Breast epithelium (tissue), 4 donors: ENCODE measurements at regions not wholly inside any gene's neighbourhood (a gene's known extent, or its start where the extent isn't known, plus 50 kb on each side); places are given as distances from the start of the nearest gene placed in this dataset.

Experiments used
- DNase-seq, 2 donors: peaks; one replicate each; pipeline ENCODE4 v3.0.0-alpha.2; 2019; ENCODE audit warnings: low spot score in 2 of 2
- H3K27ac ChIP-seq, 2 donors: fragments of 200-600 bp; sonication (generic) in 1 of 2; one replicate each; pipeline ENCODE4 v1.5.1; 2016 to 2019; ENCODE audit warnings: mild to moderate bottlenecking in 1 of 2
- H3K27me3 ChIP-seq, 2 donors: fragments of 200-600 bp; sonication (generic) in 1 of 2; one replicate each; pipeline versions ENCODE4 v1.5.1 to v1.6.0; 2017 to 2019; ENCODE audit warnings: control low read depth in 1 of 2, mild to moderate bottlenecking in 1 of 2
- H3K36me3 ChIP-seq: fragments of 200-600 bp; one replicate; pipeline ENCODE4 v1.5.1; 2019
- H3K4me1 ChIP-seq, 2 donors: fragments of 200-600 bp; sonication (generic); one replicate each; pipeline ENCODE4 v1.5.1; 2016 to 2019; ENCODE audit warnings: control low read depth in 1 of 2
- H3K4me3 ChIP-seq, 3 donors: fragments of 200-600 bp; sonication (generic); 1 replicate in 2 of 3; 2 replicates in 1 of 3; pipeline ENCODE4 v1.5.1; 2016 to 2019; ENCODE audit warnings: mild to moderate bottlenecking in 3 of 3, moderate library complexity in 2 of 3
- H3K9me3 ChIP-seq, 2 donors: fragments of 200-600 bp; sonication (generic) in 1 of 2; one replicate each; pipeline ENCODE4 v1.5.1; 2016 to 2019; ENCODE audit warnings: control low read depth in 1 of 2
- POLR2A ChIP-seq: fragments of 450-650 bp; IDR thresholded peaks from one replicate; pipeline ENCODE4 v1.6.1; 2016; ENCODE audit warnings: antibody characterized with exemption, mild to moderate bottlenecking, moderate library complexity
- POLR2AphosphoS5 ChIP-seq, 3 donors: sonication (generic); formaldehyde crosslinking; IDR thresholded peaks; one replicate each; pipeline ENCODE4 v1.6.1; 2017; ENCODE audit warnings: antibody characterized with exemption in 3 of 3
- intact Hi-C: fragments of 100-400 bp; cut with DNase I; formaldehyde crosslinking; loops from one replicate; pipeline ENCODE4 v1.15.1; 2023; ENCODE audit warnings: low total_unique reads
- TF ChIP-seq, protein P1 (sequence below), 3 donors: fragments of 450-650 bp; IDR thresholded peaks; one replicate each; pipeline ENCODE4 v1.5.1; 2016 to 2017; ENCODE audit warnings: antibody characterized with exemption in 3 of 3, mild to moderate bottlenecking in 3 of 3, moderate library complexity in 3 of 3

DNA sequence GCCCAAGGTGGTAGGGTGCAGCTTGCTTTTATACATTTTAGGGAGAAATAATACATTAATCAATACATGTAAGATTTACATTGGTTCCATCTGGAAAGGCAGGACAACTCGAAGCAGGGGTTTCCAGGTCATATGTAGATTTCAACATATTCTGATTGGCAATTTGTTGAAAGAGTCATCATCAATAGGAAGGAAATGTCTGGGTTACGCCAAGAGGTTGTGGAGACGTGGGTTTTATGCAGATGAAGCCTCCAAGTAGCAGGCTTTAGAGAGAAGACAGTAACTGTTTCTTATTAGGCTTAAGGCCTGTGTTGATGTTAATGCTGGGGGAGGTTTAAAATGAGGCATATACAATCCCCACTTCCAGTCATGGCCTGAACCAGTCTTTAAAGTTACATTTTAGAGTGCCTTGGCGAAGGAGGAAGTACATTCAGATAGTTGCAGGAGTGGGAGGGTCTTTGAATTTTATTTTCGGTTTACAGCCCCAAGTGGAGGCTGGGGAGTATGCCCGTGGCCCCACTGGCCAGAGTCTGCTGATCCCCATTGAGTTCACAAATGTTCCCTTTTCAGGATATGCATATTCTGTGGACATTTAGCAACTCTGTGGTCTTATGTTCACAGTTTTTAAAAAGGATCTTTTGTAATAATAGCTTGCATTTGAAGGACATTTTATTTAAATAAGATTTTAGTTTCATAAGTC lies 166.0 kb upstream of the GDF10 start:
- Histone ChIP-seq H3K4me3 (no peak overlapping the region), H3K36me3 (no peaks in the 10 kb centered on the region), H3K9me3 (no peaks in the 10 kb centered on the region), H3K4me1 (no peaks in the 10 kb centered on the region), H3K27ac (no peak overlapping the region), H3K27me3 (no peaks in the 10 kb centered on the region)
- intact Hi-C loops: no loop called here
- TF ChIP-seq, protein P1, sequence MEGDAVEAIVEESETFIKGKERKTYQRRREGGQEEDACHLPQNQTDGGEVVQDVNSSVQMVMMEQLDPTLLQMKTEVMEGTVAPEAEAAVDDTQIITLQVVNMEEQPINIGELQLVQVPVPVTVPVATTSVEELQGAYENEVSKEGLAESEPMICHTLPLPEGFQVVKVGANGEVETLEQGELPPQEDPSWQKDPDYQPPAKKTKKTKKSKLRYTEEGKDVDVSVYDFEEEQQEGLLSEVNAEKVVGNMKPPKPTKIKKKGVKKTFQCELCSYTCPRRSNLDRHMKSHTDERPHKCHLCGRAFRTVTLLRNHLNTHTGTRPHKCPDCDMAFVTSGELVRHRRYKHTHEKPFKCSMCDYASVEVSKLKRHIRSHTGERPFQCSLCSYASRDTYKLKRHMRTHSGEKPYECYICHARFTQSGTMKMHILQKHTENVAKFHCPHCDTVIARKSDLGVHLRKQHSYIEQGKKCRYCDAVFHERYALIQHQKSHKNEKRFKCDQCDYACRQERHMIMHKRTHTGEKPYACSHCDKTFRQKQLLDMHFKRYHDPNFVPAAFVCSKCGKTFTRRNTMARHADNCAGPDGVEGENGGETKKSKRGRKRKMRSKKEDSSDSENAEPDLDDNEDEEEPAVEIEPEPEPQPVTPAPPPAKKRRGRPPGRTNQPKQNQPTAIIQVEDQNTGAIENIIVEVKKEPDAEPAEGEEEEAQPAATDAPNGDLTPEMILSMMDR (IDR thresholded peaks at IDR 0.05): no peak
- TF ChIP-seq POLR2A (no peak), POLR2AphosphoS5 (IDR thresholded peaks at IDR 0.05) (no peak)
- DNase-seq: no peak

DNA sequence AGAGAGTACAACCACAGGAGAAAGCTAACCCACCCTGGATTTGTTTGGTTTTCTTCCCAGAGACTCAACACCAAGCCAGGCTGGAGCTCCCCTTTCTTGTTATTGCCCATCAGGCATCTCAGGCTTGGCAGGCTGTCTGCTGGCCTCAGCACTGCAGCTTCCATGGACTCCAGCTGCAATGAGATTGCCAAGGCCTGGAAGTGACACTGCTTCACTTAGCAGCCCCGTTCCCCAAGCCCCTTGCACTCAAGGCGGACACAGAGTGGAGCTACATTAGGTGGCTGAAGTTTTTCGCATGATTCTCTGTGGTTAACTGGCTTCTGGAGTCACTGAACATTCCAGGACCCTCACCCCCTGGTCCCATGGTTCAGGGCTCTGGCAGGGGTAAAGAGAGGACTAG lies 163.1 kb upstream of the GDF10 start:
- H3K4me1 ChIP-seq: no peaks in the 10 kb centered on the region
- TF ChIP-seq POLR2A: no peak
- no peak for TF ChIP-seq POLR2AphosphoS5 (IDR thresholded peaks at IDR 0.05)
- TF ChIP-seq, protein P1 (IDR thresholded peaks at IDR 0.05): no peak
- intact Hi-C loops: no loop called here
- H3K36me3 ChIP-seq: no peaks in the 10 kb centered on the region
- DNase-seq: no peak
- no peaks in the 10 kb centered on the region for H3K9me3 ChIP-seq
- H3K27me3 ChIP-seq: no peaks in the 10 kb centered on the region
- H3K27ac ChIP-seq: no peak overlapping the region
- H3K4me3 ChIP-seq: no peak overlapping the region

DNA sequence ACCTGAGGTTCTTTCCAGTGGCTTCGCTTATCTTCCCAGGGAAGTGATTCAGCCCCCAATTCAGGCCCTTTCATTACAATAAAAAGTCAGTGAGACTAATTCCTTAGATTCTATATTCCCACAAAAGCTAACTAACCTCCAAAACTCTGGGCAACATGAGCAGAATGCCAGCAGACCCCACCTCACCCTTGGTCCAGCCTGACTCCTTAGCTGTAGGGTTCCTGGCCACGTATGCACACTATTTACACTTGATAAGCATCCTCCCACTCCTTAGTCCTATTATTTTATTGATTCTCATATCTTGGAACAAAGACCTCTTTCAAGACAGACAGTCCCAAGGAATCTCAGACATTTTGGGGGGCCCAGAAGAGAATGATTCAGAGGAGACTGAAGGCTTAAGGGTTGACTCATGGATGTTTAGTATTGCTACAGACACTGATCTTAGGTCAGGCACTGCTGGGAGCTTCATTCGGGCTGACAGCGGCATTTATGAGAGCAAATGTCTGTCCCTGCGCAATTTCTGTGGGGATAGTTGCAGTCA lies 162.6 kb upstream of the GDF10 start:
- TF ChIP-seq POLR2A: no peak
- no peak for TF ChIP-seq POLR2AphosphoS5 (IDR thresholded peaks at IDR 0.05)
- TF ChIP-seq, protein P1 (IDR thresholded peaks at IDR 0.05): no peak
- Histone ChIP-seq H3K4me1 (no peaks in the 10 kb centered on the region), H3K27ac (no peak overlapping the region), H3K4me3 (no peak overlapping the region), H3K36me3 (no peaks in the 10 kb centered on the region), H3K9me3 (no peaks in the 10 kb centered on the region), H3K27me3 (no peaks in the 10 kb centered on the region)
- intact Hi-C loops: no loop called here
- DNase-seq: no peak

DNA sequence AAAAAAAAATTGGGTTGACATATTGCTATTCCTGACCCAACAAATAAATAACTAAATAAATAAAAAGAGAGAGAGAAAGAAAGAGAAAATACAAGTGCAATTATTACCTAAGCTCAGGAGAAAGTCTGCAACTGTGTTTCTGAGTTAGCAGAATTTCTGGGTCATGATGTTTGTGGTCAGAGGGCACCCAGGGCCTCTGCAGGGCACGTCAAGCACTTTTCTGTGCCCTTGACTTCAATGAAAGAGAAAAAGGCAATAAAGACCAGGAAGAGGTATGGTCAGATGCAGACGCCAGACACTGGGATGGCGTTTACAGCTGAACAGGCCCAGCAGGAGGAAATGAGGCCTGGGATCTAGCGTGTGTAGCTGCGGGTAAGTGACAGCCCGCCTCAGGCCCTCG lies 160.9 kb upstream of the GDF10 start:
- H3K27ac ChIP-seq: no peak overlapping the region
- TF ChIP-seq POLR2A (no peak), POLR2AphosphoS5 (IDR thresholded peaks at IDR 0.05) (no peak)
- TF ChIP-seq, protein P1 (IDR thresholded peaks at IDR 0.05): no peak
- H3K36me3 ChIP-seq: no peaks in the 10 kb centered on the region
- no peaks in the 10 kb centered on the region for H3K9me3 ChIP-seq
- H3K27me3 ChIP-seq: no peaks in the 10 kb centered on the region
- no peaks in the 10 kb centered on the region for H3K4me1 ChIP-seq
- H3K4me3 ChIP-seq: no peak overlapping the region
- intact Hi-C loops: no loop called here
- DNase-seq: no peak

DNA sequence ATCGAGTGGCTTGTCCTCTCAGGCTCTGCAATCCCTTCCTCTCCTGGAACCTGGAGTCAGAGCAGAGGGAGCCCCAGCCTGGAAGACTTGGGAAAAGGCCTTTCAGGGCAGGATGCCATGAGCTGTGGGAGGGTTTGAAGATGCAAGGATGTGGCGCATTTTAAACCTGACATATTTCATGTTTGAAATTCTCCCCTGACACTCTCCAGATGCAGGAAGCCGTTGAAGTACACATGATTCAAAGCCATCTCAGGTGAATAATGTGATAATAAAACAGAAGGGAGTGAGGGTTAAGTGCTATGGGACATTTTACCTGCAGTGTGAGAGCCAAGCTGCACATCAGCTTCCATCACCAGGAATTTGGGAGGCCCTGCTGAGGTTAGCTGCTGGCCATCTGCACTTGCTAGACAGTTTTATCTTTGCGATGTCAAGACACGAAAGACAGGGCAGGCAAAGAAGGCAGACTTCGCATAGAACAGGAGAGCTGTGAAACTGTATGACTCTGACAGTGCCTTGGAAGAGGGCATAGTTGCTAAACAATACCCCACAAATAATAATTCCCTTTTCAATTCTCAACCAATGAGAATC lies 159.1 kb upstream of the GDF10 start:
- no peaks in the 10 kb centered on the region for H3K4me1 ChIP-seq
- H3K9me3 ChIP-seq: no peaks in the 10 kb centered on the region
- no peak overlapping the region for H3K27ac ChIP-seq
- no peak overlapping the region for H3K4me3 ChIP-seq
- no peaks in the 10 kb centered on the region for H3K36me3 ChIP-seq
- TF ChIP-seq POLR2AphosphoS5 (IDR thresholded peaks at IDR 0.05) (no peak), POLR2A (no peak)
- TF ChIP-seq, protein P1 (IDR thresholded peaks at IDR 0.05): no peak
- no peaks in the 10 kb centered on the region for H3K27me3 ChIP-seq
- intact Hi-C loops: no loop called here
- DNase-seq: no peak
